AG04450 (cell line): ENCODE measurements at regions not wholly inside any gene's neighbourhood (a gene's known extent, or its start where the extent isn't known, plus 50 kb on each side); places are given as distances from the start of the nearest gene placed in this dataset.

ENCODE experiments used
- CTCF ChIA-PET: fragments of 300-600, 350-600 bp; formaldehyde crosslinking; extraction: SDS; loops from one replicate; lab custom pipeline; 2022; ENCODE audit warnings: antibody characterized with exemption, inconsistent platforms; lab: Charles Lee
- POLR2A ChIA-PET: fragments of 350-600 bp; formaldehyde crosslinking; extraction: SDS; loops from one replicate; lab custom pipeline; 2021; ENCODE audit warnings: antibody characterized with exemption, inconsistent platforms; lab: Yijun Ruan, JAX
- DNase-seq: peaks from one replicate; pipeline ENCODE4 v3.0.0-alpha.2; 2011; ENCODE audit warnings: low read depth, low spot score
- H3K27ac ChIP-seq: one replicate; pipeline ENCODE4 v1.5.1; 2012; ENCODE audit warnings: low read depth, low read length, control low read depth
- H3K27me3 ChIP-seq: one replicate; pipeline ENCODE4 v1.6.0; 2012; ENCODE audit warnings: low read length; ENCODE audit not compliant: control insufficient read depth, insufficient read depth
- H3K4me3 ChIP-seq: 2 replicates; pipeline ENCODE4 v1.5.1; 2011; ENCODE audit warnings: mild to moderate bottlenecking, low read depth, low read length, control low read depth
- H3K9me3 ChIP-seq: 2 replicates; pipeline ENCODE4 v1.5.1; 2012; ENCODE audit warnings: low read length; ENCODE audit not compliant: control insufficient read depth, insufficient read depth
- CTCF ChIP-seq: IDR thresholded peaks from 2 replicates; pipeline ENCODE4 v1.5.1; 2011; ENCODE audit warnings: low read depth, low read length, control low read depth, inconsistent platforms

DNA sequence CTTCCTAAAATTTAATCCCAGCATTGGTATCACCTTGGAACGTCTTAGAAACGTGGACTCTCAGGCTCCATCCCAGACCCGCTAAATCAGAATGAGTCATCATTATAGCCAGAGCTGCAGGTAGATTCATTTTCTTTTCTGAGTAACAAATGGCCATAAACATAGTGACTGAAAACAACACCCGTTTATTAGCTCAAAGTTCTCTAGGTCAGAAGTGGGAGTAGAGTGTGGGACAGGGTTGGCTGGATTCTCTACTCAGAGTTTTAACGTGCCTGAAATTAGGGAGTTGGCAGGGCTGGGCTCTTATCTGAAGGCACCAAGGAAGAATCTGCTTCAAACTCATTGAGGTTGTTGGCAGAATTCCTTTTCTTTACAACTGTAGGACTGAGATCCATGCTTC lies 101.8 kb upstream of the C1QTNF7 start:
- ChIA-PET CTCF (interaction anchor here (2.3 kb wide), 1 partner anchor 132 kb away, joined by 20 read pairs; no protein-coding TSS in a partner anchor), POLR2A (no interaction called here)
- H3K4me3 ChIP-seq, result no peak overlapping the region
- H3K9me3 ChIP-seq, result no peaks in the 10 kb centered on the region
- no peak for DNase-seq
- no peak for TF ChIP-seq CTCF
- no peaks in the 10 kb centered on the region for H3K27me3 ChIP-seq
- no peak overlapping the region for H3K27ac ChIP-seq

DNA sequence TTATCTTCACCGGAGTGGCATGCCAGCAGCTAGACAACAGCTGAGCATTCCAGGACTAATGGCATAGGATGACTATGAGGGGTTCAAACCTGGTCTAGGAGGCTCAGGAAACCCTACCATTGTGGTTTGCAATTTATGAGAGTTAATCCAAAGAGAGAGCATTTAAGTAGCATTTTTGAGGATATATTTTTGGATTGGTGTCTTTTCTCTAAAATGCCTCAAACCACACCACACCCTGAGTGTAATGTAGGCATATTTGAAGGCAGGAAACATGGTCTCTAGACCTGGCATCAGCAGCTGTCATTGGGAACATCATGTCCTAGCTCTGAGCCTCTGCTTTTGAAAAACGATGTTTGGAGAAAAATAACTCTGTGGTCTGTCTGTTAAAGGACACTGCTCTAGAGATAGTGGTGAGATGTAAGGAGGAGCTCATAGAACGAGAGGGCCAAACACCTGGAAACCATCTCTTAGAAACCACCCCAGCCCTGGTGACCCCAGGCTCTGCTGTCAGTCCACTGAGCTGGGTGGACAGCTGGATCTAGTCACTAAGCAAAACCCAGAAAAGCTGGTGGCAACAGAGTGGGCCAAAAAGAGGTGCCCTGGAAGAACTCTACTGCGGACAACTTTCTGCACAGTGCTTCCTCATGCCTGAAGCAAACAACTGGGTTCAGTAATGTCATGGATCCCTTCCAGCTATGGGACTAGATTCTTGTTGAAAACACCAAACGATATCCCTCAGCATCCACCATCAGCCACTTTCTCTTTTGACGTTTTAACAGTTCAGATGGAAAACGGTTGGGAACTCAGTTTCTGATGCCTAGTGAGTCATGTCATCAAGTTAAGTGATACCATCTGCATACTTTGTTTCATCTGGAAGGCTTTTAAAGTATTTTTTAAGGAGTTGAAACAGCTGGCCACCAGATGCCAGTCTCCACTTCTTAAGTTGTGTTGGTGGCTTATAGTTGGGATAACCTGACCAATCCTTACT lies 100.2 kb upstream of the C1QTNF7 start:
- CTCF ChIA-PET, result interaction anchor here (2.3 kb wide), 1 partner anchor 130 kb away, joined by 20 read pairs; no protein-coding TSS in a partner anchor
- TF ChIP-seq CTCF, result no peak
- POLR2A ChIA-PET, result interaction anchor here (0.8 to 1.9 kb wide), 7 partner anchors 9 to 124 kb away, joined by 3 to 8 read pairs (median 5); no protein-coding TSS in a partner anchor
- peak; percentile 92 for DNase-seq
- H3K4me3 ChIP-seq, result peak overlapping the region; percentile 11; the same call in 1 of the 2 replicates
- peak overlapping the region; percentile 71 for H3K27ac ChIP-seq
- no peaks in the 10 kb centered on the region for H3K27me3 ChIP-seq
- no peaks in the 10 kb centered on the region for H3K9me3 ChIP-seq

- CTCF ChIA-PET, result interaction anchor here (1.4 to 2.4 kb wide), 2 partner anchors 64 to 125 kb away, joined by 4 to 14 read pairs; no protein-coding TSS in a partner anchor
- H3K27me3 ChIP-seq, result no peaks in the 10 kb centered on the region
- H3K27ac ChIP-seq, result no peak overlapping the region
- H3K9me3 ChIP-seq, result no peaks in the 10 kb centered on the region
- TF ChIP-seq CTCF, result no peak
- no peak for DNase-seq
- POLR2A ChIA-PET, result interaction anchor here (0.7 kb wide), 1 partner anchor 26 kb away, joined by 3 read pairs; no protein-coding TSS in a partner anchor
- no peak overlapping the region for H3K4me3 ChIP-seq
Measured at GRCh38 chr4:15331930-15332329, 95.9 kb upstream of the C1QTNF7 start.

DNA sequence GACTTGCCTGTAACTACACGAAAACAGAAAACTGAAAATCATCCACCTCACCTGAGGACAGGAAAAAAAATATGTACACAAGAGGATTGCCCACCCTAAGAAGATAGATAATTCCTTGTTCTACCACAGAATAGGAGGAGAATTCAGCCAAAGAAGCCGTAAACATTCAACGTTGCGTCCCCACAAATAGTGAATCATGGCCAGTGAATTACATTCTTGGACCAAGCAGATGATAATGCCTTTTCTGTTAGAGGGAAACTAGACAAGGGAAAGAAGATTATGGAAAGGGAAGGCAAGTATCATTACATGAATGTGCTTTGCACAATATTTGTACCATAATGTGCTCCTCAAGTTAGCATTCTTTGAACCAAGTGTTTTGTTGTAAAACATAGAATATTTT lies 95.5 kb upstream of the C1QTNF7 start:
- no peak overlapping the region for H3K27ac ChIP-seq
- H3K4me3 ChIP-seq, result no peak overlapping the region
- ChIA-PET POLR2A (interaction anchor here (0.7 kb wide), 1 partner anchor 26 kb away, joined by 3 read pairs; no protein-coding TSS in a partner anchor), CTCF (interaction anchor here (2.4 kb wide), 1 partner anchor 125 kb away, joined by 14 read pairs; no protein-coding TSS in a partner anchor)
- TF ChIP-seq CTCF, result no peak
- H3K27me3 ChIP-seq, result no peaks in the 10 kb centered on the region
- H3K9me3 ChIP-seq, result no peaks in the 10 kb centered on the region
- DNase-seq, result no peak
